Karpas-422 (cell line): ENCODE measurements at regions not wholly inside any gene's neighbourhood (a gene's known extent, or its start where the extent isn't known, plus 50 kb on each side); places are given as distances from the start of the nearest gene placed in this dataset.

ENCODE experiments used
- DNase-seq: peaks from one replicate; pipeline ENCODE4 v3.0.0-alpha.2; 2015
- H2AFZ ChIP-seq: fragments of 200-600 bp; sonication (generic); 2 replicates; pipeline ENCODE4 v1.6.1; 2014; ENCODE audit warnings: antibody characterized with exemption, low read length, mixed read lengths
- H3K27ac ChIP-seq: fragments of 200-600 bp; sonication (generic); 2 replicates; pipeline ENCODE4 v1.5.1; 2014; ENCODE audit warnings: mild to moderate bottlenecking, low read length, moderate library complexity
- H3K27me3 ChIP-seq: fragments of 200-600 bp; sonication (generic); 2 replicates; pipeline ENCODE4 v1.6.1; 2014; ENCODE audit warnings: low read length, mixed read lengths
- H3K36me3 ChIP-seq: fragments of 200-600 bp; sonication (generic); 2 replicates; pipeline ENCODE4 v1.6.1; 2014; ENCODE audit warnings: low read length, mixed read lengths; ENCODE audit not compliant: insufficient read depth
- H3K4me1 ChIP-seq: fragments of 200-600 bp; sonication (generic); 2 replicates; pipeline ENCODE4 v1.6.1; 2014; ENCODE audit warnings: mild to moderate bottlenecking, low read length, mixed read lengths
- H3K4me2 ChIP-seq: fragments of 200-600 bp; sonication (generic); 2 replicates; pipeline ENCODE4 v1.6.1; 2014; ENCODE audit warnings: low read length, low read depth, mild to moderate bottlenecking; ENCODE audit not compliant: poor library complexity, severe bottlenecking
- H3K4me3 ChIP-seq: fragments of 200-600 bp; sonication (generic); 2 replicates; pipeline ENCODE4 v1.5.1; 2014; ENCODE audit warnings: mild to moderate bottlenecking, antibody characterized with exemption, low read length, mixed read lengths
- H3K79me2 ChIP-seq: fragments of 200-600 bp; sonication (generic); 2 replicates; pipeline ENCODE4 v1.6.1; 2014; ENCODE audit warnings: mild to moderate bottlenecking, low read length, mixed read lengths
- H3K9ac ChIP-seq: fragments of 200-600 bp; sonication (generic); 2 replicates; pipeline ENCODE4 v1.6.0; 2014; ENCODE audit warnings: low read length
- H3K9me2 ChIP-seq: fragments of 200-600 bp; sonication (generic), shearing (Covaris generic); replicated peaks from 2 replicates; pipeline ENCODE4 v1.6.0; 2014; ENCODE audit warnings: mild to moderate bottlenecking, low read length, moderate library complexity; ENCODE audit not compliant: insufficient read depth
- H3K9me3 ChIP-seq: fragments of 300-700, 200-600 bp; sonication (generic); 2 replicates; pipeline ENCODE4 v1.6.1; 2014; ENCODE audit warnings: low read length, mixed read lengths
- H4K20me1 ChIP-seq: fragments of 200-600 bp; sonication (generic); 2 replicates; pipeline ENCODE4 v1.6.1; 2014; ENCODE audit warnings: mild to moderate bottlenecking, antibody characterized with exemption, low read length, low read depth; ENCODE audit not compliant: insufficient read depth

DNA sequence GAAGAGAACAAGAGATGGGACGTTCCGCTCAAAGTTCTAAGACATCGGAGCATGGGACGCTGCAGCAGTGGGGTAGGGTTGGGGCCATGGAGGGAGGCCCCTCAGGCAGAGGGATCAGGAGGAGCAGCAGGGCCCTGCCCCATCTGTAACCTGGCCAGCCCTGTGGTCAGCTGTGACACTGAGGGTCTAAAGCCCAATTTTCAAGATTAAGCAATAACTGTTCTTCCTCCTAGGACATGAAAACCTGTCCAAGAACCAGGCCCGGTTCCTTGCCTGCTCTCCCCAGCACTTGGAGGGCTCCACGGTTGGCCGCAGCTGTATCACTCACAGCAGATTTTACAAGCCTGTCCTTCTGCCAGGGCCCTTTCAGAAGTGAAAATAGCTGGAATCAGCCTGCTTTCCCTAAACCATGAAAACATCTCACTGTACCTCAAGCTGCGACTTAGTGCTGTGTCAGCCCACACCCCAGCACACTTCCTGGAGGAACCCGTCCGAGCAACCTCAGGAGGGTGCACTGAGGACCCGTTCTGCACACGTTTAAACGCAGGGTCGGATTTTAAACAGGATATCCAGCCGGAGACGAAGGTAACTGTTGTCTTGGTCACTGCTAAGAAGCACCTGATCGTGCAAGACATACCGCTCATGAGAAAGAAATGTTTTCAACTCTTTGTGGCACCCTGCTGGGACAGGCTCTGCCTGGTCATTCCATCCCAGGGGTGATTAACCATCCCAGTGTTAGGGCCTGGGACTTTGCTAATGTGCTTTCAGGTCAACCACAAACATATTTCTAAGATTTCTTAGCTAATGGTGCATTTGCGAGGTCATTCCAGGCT, 201.9 kb upstream of the DIO3 start:
- Histone ChIP-seq H3K4me1 (peaks cover 28% of the 10 kb centered on the region), H3K79me2 (no peaks in the 10 kb centered on the region), H3K27ac (no peak overlapping the region), H3K9me2 (no peaks in the 10 kb centered on the region), H3K9ac (no peak overlapping the region), H3K4me2 (no peak overlapping the region), H2AFZ (no peak overlapping the region), H3K36me3 (no peaks in the 10 kb centered on the region), H3K4me3 (no peak overlapping the region), H4K20me1 (no peaks in the 10 kb centered on the region), H3K27me3 (0 out of 2 replicates have a peak, but pooled peaks cover 2% of the 10 kb centered on the region), H3K9me3 (no peaks in the 10 kb centered on the region; the same call in 1 of the 2 replicates)
- DNase-seq, result no peak

DNA sequence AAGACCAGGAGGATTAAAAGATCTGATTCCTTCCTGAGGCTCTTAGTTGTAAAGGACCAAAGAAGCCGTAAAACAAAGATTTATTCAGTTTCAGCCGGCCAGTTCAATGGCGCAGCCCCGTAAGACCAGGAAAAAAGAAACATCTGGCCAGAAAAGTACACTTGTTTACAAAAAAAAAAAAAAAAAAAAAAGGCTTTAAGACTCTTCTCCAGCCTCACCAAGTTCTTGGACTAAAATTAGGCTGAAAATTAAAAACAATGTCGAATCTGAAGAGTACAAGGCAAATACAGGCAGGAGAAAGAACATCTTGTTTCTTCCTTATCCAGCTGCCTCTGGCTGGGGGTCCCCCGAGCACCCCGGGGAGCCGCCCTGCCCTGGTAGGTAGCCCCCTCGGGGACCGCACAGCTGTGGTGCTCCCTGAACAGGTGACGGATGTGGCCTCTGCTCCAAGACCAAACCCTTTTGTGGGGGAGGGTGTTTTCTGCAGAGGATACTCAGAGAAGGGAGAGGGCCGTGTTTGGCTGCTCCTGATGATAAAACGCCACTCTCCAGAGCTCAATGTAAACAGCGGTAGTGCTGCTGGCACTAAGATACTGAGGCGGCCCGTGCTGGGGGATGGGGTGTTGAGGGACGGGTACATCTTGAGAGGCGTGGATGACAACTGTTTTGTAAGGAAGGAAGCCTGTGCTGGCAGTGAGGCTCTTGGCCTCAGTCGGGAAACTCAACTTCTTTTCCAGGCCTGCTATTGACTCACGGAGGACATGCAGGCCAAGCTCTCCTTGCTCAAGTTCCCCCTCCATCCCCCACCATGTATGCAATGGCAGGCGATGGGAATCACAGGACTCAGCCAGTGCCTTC, 201.0 kb upstream of the DIO3 start:
- H3K4me2 ChIP-seq, result no peak overlapping the region
- no peak for DNase-seq
- H3K27ac ChIP-seq, result no peak overlapping the region
- no peaks in the 10 kb centered on the region for H4K20me1 ChIP-seq
- H3K9ac ChIP-seq, result no peak overlapping the region
- H3K9me2 ChIP-seq, result no peaks in the 10 kb centered on the region
- H3K79me2 ChIP-seq, result no peaks in the 10 kb centered on the region
- no peaks in the 10 kb centered on the region; the same call in 1 of the 2 replicates for H3K9me3 ChIP-seq
- no peaks in the 10 kb centered on the region for H3K36me3 ChIP-seq
- no peak overlapping the region for H3K4me3 ChIP-seq
- peaks cover 28% of the 10 kb centered on the region for H3K4me1 ChIP-seq
- H2AFZ ChIP-seq, result no peak overlapping the region
- H3K27me3 ChIP-seq, result 0 out of 2 replicates have a peak, but pooled peaks cover 2% of the 10 kb centered on the region

DNA sequence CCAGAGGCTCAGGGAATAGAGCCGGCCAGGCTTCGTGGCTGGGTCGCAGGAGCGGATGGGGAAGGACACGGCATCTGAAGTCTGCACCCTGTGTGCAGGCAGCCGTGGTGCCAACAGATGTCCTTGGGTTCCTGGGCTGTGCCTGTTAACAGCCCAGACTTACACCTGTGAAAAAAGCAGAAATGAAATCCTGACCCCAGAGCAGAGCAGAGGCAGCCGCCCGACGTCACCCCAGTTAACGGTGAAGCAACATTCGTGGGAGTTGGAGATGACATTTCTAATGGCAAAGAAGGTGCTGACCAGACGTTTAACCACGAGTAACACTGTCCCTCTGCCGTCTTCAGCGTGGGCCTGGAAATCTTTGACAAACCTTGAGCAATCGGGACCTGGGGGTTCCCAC, 200.3 kb upstream of the DIO3 start:
- H3K9ac ChIP-seq, result no peak overlapping the region
- H3K4me3 ChIP-seq, result no peak overlapping the region
- peaks cover 34% of the 10 kb centered on the region for H3K4me1 ChIP-seq
- no peaks in the 10 kb centered on the region for H3K9me2 ChIP-seq
- DNase-seq, result peak; percentile 83
- no peaks in the 10 kb centered on the region for H3K79me2 ChIP-seq
- H3K4me2 ChIP-seq, result no peak overlapping the region
- H3K9me3 ChIP-seq, result no peaks in the 10 kb centered on the region; the same call in 1 of the 2 replicates
- H3K36me3 ChIP-seq, result no peaks in the 10 kb centered on the region
- H3K27ac ChIP-seq, result no peak overlapping the region
- H3K27me3 ChIP-seq, result 0 out of 2 replicates have a peak, but pooled peaks cover 2% of the 10 kb centered on the region
- H4K20me1 ChIP-seq, result no peaks in the 10 kb centered on the region
- H2AFZ ChIP-seq, result no peak overlapping the region

DNA sequence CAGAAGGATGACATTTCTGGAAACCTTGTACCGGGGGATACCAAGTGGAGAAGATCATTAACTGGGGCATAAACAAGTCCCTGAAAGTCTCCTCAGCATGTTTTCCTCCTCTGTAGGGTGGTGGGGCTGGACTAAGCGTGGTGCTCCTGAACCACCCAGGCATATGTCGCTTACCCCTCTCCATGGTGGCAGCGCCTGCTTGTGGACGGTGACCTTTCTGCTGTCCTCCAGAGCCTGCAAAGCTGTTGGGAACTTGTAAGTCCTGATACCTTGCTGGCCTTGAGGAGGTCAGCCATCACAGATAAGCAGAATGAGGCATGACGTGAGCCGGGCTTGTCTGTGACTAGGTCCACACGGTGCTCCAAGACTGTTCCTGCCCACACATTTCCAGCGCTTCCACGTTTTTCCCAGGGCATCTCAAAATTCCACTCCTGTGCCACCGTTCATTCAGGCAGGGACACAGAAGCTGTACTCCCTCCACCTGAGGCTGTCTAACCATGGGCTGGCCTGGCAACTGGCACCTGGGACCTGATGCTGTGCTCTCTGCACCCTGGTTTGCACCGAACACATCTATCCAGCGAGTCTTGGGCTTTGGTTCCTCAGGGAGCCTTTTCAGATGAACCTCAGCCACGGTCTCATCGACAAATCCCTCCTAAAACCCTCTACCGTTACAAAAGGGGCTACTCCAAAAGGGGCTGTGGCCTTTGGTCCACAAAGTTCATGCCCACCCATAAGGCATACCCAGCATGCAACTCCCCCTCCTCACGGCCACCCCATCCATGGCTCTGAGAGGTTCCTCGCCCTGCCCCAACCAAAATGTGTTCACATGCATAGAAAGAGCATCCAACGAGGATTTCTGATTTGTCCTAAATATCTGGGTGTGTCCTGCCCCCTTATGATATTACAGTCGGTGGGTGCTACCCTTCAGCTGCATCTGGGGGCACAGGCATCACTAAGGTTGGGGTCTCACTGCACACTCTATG, 199.6 kb upstream of the DIO3 start:
- DNase-seq, result no peak
- H2AFZ ChIP-seq, result no peak overlapping the region
- no peaks in the 10 kb centered on the region for H3K36me3 ChIP-seq
- H3K27ac ChIP-seq, result no peak overlapping the region
- H3K9me3 ChIP-seq, result no peaks in the 10 kb centered on the region
- no peak overlapping the region for H3K4me2 ChIP-seq
- H4K20me1 ChIP-seq, result no peaks in the 10 kb centered on the region
- peaks cover 35% of the 10 kb centered on the region for H3K4me1 ChIP-seq
- H3K4me3 ChIP-seq, result no peak overlapping the region
- H3K9ac ChIP-seq, result no peak overlapping the region
- H3K9me2 ChIP-seq, result no peaks in the 10 kb centered on the region
- H3K79me2 ChIP-seq, result no peaks in the 10 kb centered on the region
- 0 out of 2 replicates have a peak, but pooled peaks cover 2% of the 10 kb centered on the region for H3K27me3 ChIP-seq

DNA sequence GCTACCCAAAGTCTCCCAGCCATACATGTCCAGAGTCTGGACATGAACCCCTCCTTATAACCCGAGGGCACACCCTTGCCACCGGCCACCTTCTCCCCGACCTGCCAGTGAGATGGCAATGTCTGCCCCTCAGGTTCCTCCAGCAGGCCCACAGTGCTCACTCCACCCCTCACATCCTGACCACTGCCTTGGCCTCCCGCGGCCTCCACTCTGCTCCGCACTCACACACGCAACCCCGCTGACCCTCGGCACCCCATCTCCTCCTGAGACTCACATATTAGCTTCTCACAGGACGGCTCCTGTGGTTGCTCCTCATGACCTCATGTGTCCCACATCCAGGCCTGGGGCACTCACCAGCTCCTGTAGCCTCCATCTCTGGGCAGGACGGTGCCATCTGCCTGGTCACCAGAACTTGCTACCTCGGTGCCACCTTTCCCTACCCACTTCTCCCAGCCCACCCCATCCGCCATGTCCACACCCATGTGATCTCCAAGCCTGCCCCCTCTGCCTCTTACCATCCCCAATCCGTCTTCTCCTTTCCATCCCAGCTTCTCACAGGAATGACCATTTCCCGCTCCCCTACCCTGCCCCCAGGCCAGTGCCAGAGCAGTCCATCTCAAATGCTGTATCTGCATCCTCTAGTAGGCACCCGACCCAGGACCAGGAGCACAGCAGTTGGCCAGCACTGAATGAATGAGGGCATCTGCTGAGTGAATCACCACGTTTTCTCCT, 198.6 kb upstream of the DIO3 start:
- H3K9ac ChIP-seq, result no peak overlapping the region
- no peak overlapping the region for H2AFZ ChIP-seq
- no peaks in the 10 kb centered on the region for H3K36me3 ChIP-seq
- no peaks in the 10 kb centered on the region for H3K79me2 ChIP-seq
- peaks cover 35% of the 10 kb centered on the region for H3K4me1 ChIP-seq
- no peak overlapping the region for H3K4me2 ChIP-seq
- H3K9me2 ChIP-seq, result no peaks in the 10 kb centered on the region
- H3K4me3 ChIP-seq, result no peak overlapping the region
- 0 out of 2 replicates have a peak, but pooled peaks cover 2% of the 10 kb centered on the region for H3K27me3 ChIP-seq
- H3K9me3 ChIP-seq, result no peaks in the 10 kb centered on the region
- no peaks in the 10 kb centered on the region for H4K20me1 ChIP-seq
- no peak for DNase-seq
- H3K27ac ChIP-seq, result no peak overlapping the region

DNA sequence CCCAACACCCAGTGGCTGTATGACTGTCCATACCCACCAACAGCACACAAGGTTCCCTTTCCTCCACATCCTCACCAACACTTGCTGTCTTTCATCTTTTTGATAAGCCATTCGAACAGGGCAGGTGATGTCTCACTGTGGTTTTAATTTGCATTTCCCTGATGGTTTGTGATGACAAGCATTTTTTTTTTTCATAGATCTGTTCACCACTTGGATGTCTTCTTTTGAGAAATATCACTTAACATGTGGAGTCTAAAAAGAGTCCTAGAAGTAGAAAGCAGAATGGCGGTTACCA, 198.1 kb upstream of the DIO3 start:
- Histone ChIP-seq H3K9ac (no peak overlapping the region), H3K27me3 (0 out of 2 replicates have a peak, but pooled peaks cover 2% of the 10 kb centered on the region), H2AFZ (no peak overlapping the region), H3K9me3 (no peaks in the 10 kb centered on the region), H3K27ac (no peak overlapping the region), H3K4me3 (no peak overlapping the region), H3K4me1 (peaks cover 35% of the 10 kb centered on the region), H3K36me3 (no peaks in the 10 kb centered on the region), H4K20me1 (no peaks in the 10 kb centered on the region), H3K4me2 (no peak overlapping the region), H3K79me2 (no peaks in the 10 kb centered on the region), H3K9me2 (no peaks in the 10 kb centered on the region)
- DNase-seq, result peak; percentile 67

DNA sequence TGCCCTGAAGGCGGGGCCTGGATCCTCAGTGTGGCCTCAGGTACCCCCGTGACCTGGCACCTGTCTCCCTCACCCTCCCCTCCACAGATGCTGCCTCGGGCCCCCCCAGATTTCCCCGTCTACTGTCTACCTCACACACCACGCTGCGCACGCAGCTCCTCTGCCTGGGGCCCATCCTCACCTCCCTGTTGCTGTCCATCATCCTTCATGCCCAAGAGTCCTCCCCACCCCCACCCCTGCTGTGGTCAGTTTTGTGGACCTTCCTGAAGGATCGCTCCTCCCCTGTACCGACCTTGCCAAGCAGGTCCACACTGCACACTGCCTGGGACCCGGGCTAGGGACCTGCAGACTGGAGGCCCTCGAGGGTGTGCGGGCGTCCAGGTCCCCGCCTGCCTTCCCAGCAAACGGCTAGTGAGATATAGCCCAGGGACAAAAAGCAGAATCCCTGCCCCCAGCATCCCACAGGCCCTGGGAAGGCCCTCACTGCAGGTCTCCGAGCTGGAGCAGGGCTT, 197.4 kb upstream of the DIO3 start:
- no peak for DNase-seq
- Histone ChIP-seq H3K4me2 (no peak overlapping the region), H3K9me3 (no peaks in the 10 kb centered on the region), H3K9ac (no peak overlapping the region), H3K79me2 (no peaks in the 10 kb centered on the region), H2AFZ (no peak overlapping the region), H3K4me3 (no peak overlapping the region), H3K27me3 (no peaks in the 10 kb centered on the region), H4K20me1 (no peaks in the 10 kb centered on the region), H3K9me2 (no peaks in the 10 kb centered on the region), H3K27ac (no peak overlapping the region), H3K4me1 (peaks cover 35% of the 10 kb centered on the region), H3K36me3 (no peaks in the 10 kb centered on the region)
